ENCODE measurements at regions not wholly inside any gene's neighbourhood (a gene's known extent, or its start where the extent isn't known, plus 50 kb on each side); places are given as distances from the start of the nearest gene placed in this dataset.

DNA sequence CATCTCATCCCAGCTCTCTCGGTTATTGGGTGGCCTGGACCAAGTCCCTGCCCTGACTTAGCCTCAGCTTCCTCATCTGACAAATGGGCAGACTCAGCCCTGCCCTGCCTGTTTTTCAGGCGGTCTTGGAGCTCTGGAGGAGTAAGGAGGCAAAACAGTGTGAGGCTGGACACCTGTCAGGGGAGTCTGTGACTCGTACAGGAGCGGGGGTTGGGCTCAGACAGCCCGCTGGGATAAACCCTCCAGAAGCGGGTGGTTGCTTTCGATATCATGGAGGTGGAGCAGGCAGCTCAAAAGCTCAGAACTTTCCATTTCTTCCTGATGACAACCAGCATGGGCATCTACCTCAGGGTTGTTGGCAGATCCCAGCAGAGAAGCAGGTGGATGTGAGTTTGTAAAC is 72.9 kb upstream of the GGTA1 start:
- no peak for DNase-seq

- DNase-seq: peak in 1 of 2 experiments; percentile 69
These were observed 74.3 kb upstream of the GGTA1 start for GRCh38 chr9:121573717-121574485.

DNA sequence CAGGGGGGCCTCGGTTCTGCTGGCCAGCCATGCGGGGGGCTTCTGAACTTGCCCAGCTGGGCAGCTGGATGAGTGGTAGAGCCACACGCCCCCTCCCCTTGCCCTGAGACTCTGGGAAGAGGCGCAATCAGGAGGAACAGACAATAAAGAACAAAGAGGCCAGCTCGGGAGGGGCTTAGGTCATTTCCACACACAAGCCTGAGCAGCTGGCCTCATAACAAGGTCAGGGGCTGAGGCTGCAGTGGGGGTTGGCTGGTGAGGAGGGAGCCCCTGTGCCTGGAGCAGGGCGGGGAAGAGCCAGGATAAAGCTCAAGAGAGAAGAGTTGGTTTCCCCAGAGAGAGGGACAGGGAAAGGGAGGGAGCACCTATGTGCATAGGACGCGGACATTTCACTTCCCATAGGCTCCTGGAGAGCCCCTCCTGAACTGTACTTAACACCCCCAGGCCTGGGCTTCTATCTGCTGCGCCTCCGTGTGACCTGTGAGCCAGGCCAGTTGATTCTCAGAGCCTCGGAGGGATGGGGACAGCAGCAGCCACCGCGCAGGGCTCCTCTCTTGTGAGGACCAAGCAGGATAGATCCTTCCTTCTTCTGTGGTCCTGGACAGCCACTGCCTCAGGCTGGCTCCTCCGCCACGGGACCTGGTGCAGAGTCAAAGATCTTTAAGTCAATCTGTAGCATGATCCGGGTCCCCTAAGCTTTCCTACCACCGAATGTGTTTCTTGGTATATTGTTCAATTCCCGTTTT is 75.3 kb upstream of the GGTA1 start:
- no peak for DNase-seq

DNA sequence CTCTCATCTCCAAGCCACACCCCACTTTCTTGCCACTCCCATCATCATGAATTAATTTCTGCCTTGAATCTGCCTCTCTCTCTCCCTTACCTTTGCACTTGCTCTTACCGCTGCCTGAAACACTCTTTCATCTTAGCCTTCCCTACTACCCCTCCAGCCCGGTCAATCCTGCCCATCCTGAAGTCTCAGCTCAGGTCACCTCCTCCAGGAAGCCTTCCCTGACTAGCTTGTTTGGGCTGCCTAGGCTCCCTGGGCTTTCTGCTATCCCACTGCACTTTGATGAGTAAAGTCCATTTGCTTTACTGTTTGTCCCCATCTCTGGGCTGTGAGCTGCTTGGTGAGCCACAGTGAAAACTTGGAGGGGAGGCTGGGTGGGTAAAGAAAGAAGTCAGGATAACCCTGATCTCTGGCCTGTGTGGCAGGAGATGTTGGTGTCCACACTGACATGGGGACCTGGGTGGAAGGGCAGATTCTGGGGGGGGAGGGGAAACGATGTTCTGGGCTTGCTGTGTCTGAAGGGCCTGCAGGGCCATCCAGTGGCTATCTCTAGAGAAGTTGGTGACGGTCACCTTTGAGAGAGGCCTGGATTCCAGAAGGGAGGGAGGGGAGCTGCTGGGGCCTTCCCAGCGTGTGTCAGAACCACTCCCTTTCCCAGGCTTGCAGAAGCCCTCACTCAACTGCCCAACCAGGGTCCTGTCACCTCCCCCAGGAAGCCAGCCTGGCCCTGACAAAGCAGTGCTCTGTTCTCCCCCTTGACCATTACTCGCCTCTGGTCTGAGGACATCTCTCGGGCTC is 75.0 kb upstream of the DAB2IP start:
- no peak for DNase-seq

- DNase-seq: no peak
These were observed 74.3 kb upstream of the DAB2IP start for GRCh38 chr9:121577166-121577565.

DNA sequence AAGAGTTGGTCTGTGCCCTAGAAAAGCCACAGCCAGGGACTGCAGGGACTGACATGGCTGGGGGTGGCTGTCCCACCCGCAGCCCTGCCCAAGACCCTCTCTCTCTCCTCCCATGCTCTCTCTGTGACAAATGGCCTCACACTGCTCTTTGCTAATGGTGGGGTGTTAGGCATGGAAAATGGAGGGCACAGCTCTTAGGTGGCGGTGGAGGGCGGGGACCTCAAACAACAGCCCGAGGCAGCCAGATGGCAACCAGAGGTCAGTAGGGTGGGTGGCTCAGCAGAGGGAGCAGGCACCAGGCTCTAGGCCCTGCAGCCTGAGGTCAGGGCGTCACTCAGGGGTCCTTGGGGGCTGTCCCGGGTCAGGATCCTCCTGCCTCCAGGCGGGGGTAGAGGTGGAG is 73.9 kb upstream of the DAB2IP start:
- DNase-seq: no peak

GRCh38 chr9:121581786-121582600 is 69.4 kb upstream of the DAB2IP start:
- no peak for DNase-seq

GRCh38 chr9:121582641-121583040 is 68.8 kb upstream of the DAB2IP start:
- DNase-seq: no peak

- no peak for DNase-seq
These were observed 67.0 kb upstream of the DAB2IP start for GRCh38 chr9:121584421-121584820.

DNA sequence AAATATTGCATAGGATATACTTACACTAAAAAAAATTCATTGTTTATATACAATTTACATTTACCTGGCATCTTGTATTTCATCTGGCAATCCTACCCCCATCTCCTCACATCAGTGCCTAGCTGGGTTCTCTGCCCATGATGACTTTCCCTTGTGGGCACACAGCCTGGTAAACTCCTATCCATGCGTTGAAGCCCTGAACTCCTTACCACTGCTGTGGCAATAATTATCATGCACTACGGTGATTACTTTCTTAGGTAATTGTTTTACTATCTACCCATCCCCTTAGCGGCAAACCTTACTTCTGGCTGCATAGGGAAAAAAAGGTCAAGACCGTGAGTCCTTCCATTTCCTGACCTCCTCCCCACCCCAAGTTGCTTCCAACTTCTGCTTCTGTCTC is 63.6 kb upstream of the DAB2IP start:
- DNase-seq: no peak

DNA sequence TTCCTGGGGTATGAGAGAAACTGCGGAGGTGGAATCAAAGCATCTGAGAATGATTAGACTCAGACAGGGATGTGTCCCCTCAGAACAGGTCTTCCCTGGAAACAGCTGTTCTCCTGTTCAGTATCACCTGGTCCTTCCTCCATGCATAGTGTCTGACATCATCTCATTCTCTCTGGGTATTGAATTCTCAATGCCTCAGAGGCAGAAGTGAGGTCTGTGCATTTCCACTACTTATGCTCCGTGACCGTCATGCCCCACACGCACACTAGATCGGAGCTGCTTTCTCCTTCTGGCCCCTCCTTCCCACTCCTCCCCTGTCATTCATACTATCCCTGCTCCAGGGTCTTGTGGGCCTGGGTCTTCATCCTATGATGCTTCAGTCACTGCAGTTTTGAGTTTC is 61.4 kb upstream of the DAB2IP start:
- DNase-seq: no peak

GRCh38 chr9:121592265-121592664 is 59.2 kb upstream of the DAB2IP start:
- no peak for DNase-seq

- no peak for DNase-seq
These were observed 58.4 kb upstream of the DAB2IP start for GRCh38 chr9:121593066-121593465.

- no peak for DNase-seq
These were observed 54.9 kb upstream of the DAB2IP start for GRCh38 chr9:121596515-121596914.

GRCh38 chr9:121597698-121598166 is 53.7 kb upstream of the DAB2IP start:
- no peak for DNase-seq

- DNase-seq: peak in 1 of 2 experiments; percentile 29
These were observed 53.1 kb upstream of the DAB2IP start for GRCh38 chr9:121598167-121598964.

- DNase-seq: no peak
These were observed 52.2 kb upstream of the DAB2IP start for GRCh38 chr9:121598965-121599871.

GRCh38 chr9:121599872-121600585 is 51.4 kb upstream of the DAB2IP start:
- no peak for DNase-seq

DNA sequence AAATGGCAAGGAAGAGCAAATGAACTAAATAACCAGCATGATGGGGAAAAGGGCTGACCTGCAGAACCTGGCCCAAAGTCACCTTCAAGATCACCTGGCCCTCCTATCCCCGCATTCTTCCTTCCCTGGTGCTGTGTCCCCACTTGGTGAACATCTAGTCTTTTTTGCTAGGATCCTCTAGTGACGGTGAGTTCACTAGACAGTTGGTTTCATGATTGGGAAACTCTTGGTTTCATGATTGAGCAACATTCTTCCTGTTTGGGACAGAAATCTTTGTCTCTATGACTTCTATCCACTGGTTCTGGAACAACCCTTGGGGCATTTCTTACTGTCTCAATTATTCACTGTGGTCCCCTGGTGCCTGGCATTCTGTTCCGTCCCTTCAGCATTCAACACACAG is 50.2 kb upstream of the DAB2IP start:
- DNase-seq: no peak

All from cerebellar nuclear complex (tissue), 1 donor.